NCI-H2171 (cell line): ENCODE measurements at regions not wholly inside any gene's neighbourhood (a gene's known extent, or its start where the extent isn't known, plus 50 kb on each side); places are given as distances from the start of the nearest gene placed in this dataset.

Experiments used
- DNase-seq: peaks from one replicate; lab custom pipeline; 2025; lab: John Stamatoyannopoulos, UW

DNA sequence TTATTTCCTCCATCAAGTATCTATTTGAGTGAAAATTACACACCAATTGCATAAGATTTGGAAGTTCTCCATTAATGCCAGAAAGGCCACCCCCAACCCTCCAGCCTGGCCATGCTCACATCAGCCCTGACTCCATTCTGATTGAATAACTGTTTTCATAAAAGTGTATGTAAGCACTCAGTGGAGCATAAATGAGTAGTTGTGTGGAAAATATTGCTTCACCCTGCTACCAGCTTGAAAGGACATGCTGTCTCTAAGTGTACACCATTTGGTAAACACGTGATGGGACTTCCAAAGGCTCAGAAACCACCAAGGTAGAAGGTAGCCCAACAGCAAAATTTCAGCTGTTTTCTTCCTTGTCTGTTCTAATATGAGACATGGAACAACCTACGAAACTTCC lies 393.8 kb downstream of the ZNF385D start:
- no peak for DNase-seq

GRCh38 chr3:21356402-21356801 lies 394.6 kb downstream of the ZNF385D start:
- DNase-seq = no peak

- DNase-seq = no peak
Measured at GRCh38 chr3:21345382-21345976, 405.5 kb downstream of the ZNF385D start.

DNA sequence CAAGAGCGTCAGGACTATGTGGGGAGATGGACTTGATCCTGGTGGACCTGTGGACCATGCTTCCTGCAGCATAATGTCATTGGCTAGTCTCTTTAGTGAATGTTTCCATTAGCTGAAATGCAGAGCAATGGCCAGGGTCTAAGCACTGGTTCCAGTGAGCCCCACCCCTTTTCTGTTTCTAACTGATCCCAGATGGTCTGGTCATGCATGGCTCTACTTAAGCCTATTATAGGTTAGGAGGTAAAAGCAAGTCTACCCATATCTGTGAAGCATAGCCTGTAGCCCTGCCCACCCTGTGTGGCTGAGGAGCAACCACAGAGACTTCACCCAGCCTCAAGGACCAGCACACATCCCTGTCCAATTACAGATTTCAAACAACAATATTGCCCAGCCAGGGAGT lies 419.2 kb downstream of the ZNF385D start:
- DNase-seq = no peak

DNA sequence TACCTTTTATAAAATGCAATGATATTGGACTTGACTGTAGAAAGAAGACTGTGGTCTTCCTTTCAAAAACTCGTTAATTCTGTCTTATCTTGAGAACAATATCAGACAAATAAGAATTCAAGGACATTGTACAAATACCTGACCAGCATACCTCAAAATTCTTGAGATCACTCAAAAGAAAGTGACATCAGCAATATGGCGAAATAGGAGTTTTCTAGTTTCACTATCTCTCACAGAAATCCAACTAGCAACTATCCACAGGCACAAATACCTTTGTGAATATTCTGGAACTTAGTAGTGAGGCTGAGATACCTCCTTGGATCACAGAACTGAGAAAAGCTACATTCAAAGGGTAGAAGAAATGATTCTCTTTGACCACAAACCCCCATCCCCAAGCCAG lies 419.7 kb downstream of the ZNF385D start:
- no peak for DNase-seq

DNA sequence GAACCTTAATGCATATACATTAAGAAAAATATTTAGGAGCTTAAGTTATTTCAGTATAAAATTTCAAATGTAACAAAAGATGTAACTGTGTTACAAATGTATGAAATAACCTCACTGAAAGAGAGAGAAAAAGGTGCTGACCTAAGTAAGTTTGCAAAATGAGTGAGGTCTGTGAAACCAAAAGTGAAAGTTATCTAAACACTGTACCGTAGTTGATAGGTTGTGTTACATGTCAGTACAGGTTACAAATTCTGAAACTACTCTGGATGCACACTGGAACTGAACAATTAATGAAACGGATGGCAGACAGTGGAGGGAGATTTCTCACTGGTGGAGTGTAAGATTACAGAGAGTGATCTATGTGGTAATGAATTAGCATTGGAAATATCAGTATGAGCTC lies 420.7 kb downstream of the ZNF385D start:
- DNase-seq = no peak

DNA sequence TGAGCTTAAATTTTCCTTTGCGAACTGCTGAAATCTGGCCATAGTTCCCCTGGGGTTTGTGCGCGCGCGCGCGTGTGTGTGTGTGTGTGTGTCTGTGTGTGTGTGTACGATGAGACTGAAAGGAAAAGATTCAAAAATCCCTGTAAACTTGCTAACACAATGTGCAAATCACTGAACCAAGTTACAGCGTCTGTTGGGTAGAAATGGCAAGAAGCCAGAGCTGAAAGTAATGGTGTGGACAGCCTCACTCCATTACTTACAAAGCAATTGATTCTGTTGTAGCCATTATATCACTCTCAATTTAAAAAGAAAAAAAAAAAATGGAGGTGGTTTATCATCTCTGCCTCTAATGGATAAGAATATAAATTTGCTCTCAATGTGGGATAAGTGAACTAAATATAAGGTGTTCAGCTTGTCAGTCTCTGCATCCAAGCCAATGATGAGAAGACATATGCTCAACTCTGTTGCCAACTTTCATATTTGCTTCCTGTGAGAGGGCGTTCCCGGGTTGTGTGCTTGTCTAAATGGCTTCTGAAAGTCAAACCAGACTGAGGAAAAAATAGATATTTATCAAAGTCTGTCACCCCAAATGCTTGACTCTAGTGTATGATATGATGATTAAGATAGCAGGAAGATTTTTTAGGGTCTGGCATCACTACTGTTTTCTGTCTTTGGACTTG lies 422.2 kb downstream of the ZNF385D start:
- DNase-seq = peak; percentile 36

DNA sequence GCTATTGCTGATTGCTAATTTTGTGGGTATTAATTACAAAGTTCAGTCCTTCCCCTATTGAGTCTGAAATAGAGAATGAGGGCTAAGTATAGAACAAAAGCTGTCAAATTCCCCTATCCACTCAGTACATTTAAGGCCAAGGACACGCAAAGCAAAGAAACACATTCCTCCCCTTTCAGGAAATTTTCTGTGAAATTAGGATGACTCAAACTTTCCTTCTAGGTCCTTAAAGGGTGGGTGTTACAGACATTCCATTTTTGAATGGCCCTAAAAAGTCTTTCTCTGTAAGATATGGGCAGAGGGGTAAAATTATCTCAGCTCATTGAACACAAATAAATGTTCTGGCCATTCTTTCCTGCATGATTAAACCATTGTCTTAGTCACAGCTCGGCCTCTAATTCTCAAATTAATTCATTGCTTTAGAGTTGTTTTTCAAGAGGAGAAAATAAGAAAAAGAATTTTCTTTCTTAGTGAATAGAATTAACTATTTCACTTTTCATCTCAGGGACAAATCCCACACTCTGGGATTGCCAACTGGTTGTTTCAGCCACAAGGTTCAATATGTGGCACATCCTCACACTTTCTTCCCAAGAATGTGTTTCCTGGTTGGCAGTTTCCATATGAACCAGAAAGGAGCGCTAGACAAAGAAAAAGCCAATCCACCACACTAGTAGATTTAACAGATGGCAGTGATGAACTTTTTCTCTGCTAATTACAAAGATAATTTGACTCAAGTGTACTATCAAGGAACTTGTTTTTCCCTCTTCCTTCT lies 424.1 kb downstream of the ZNF385D start:
- DNase-seq = no peak

DNA sequence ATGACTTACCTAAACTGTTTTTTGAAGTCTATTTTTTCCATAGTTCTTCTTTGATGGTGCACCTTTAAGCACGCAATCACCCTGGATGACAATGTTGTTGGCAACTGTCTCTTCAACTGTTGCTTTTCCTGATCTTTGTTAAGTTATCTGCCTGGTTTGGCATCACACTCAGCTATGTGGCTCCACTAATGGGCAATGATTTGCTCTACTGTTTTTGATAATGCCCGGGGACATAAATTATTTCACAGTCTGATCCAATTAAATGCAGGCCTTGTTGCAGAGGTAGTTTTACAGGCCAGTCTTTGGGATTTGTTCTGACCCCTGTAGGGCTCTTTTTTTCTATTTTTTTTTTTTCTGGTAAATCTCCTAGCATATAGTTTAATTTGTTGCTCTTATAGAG lies 436.3 kb downstream of the ZNF385D start:
- DNase-seq = no peak

- DNase-seq = no peak
Measured at GRCh38 chr3:21310891-21311290, 440.1 kb downstream of the ZNF385D start.

GRCh38 chr3:21310161-21310560 lies 440.8 kb downstream of the ZNF385D start:
- no peak for DNase-seq

GRCh38 chr3:21297304-21297703 lies 453.7 kb downstream of the ZNF385D start:
- no peak for DNase-seq

- DNase-seq = no peak
Measured at GRCh38 chr3:21294768-21295167, 456.2 kb downstream of the ZNF385D start.

GRCh38 chr3:21292971-21293370 lies 458.0 kb downstream of the ZNF385D start:
- DNase-seq = no peak

DNA sequence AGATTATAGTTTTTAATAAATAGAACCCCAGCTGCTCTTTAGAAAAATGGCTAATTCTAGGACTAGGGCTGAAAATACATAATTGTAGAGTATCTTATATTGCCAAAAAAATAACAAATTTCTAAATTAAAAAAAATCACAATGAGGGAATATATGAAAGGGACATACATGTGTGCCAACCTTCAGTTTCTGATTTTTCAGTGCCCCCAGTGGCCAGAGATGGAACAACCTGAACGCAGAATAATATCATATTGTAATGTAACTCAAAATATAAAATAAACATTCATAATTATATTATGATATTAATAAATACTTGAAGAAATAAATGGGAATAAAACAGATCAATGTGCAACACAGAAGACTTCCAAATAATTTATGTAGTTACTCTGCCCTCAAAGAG lies 460.5 kb downstream of the ZNF385D start:
- no peak for DNase-seq

- DNase-seq = no peak
Measured at GRCh38 chr3:21274079-21274571, 476.9 kb downstream of the ZNF385D start.

- DNase-seq = no peak
Measured at GRCh38 chr3:21273259-21274025, 477.6 kb downstream of the ZNF385D start.

- DNase-seq = no peak
Measured at GRCh38 chr3:21271606-21272016, 479.4 kb downstream of the ZNF385D start.

GRCh38 chr3:21269882-21270281 lies 481.1 kb downstream of the ZNF385D start:
- DNase-seq = no peak

DNA sequence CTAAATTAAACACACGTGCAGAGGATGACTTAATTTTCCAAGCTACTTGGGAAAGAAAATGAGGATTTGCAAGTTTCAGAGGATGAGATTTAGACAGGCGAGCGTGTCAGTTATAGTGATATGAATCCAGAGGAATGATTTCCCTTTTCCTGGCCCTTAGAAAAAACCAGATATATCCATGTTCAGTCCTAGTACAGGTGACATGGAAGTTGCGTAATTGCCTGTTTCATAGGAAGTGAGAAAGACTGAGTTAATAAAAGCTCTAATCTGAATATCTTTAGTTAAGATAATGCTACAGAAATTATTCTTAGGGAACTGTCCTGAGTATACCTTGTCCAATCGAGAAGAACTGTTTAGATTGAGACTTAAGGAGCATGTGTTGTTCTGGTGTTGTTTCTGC lies 490.5 kb downstream of the ZNF385D start:
- DNase-seq = no peak

GRCh38 chr3:21259896-21260295 lies 491.1 kb downstream of the ZNF385D start:
- no peak for DNase-seq

DNA sequence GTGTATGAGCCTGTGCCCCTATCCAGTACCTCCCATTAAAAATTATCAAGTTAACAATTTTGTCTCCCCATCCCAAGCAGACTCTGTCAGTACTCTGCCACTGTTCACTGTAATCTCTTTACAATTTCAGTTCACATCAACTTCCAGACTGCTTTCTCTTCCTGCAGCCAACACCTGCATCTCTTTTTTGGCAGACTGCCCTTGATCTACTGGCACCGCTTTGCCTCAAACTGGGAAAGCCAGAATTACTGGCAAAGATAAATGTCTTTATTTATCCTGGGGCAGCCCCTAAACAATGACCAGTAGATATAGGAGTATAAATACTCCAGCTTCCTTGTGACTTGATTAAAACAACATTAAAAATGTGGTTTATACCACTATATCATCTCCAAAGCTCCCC lies 494.1 kb downstream of the ZNF385D start:
- peak; percentile 4 for DNase-seq
